ENCODE measurements at regions not wholly inside any gene's neighbourhood (a gene's known extent, or its start where the extent isn't known, plus 50 kb on each side); places are given as distances from the start of the nearest gene placed in this dataset.
"Not testable (repeated sequence)": the region's sequence is repeated elsewhere in the genome, so short reads cannot be mapped to it uniquely, and the experiment has no call there.

GRCh38 chr3:107468782-107469181 lies 54.0 kb upstream of the BBX start:
- DNase-seq (ENCODE audit: low spot score): no peak

- DNase-seq (ENCODE audit: low spot score): not testable (repeated sequence)
Measured at GRCh38 chr3:107470496-107470895, 52.3 kb upstream of the BBX start.
